ENCODE measurements at regions not wholly inside any gene's neighbourhood (a gene's known extent, or its start where the extent isn't known, plus 50 kb on each side); places are given as distances from the start of the nearest gene placed in this dataset.

DNA sequence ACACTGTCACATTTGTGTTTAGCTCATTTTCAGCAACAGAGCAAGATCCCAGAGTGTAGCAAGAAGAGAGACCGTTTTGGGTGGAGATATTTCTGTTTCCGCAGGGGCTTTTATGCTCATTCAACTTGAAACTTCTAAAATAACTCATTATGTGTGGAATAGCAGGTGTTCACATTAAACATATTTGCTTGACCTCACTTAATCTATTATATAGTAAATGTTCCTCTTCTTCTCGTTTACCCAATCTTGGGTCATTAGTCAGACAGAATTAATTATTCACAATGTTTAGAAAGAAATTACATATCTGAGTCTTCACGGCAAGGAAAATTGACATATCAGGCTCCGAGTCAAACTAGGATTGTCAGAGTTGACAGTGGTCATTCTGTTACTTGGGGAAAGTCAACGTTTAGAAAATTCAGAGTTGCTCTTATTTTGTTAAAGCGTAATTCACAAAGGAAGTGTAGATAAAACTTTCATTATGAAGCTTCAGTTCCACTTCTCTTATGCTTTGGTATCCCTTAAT, 222.9 kb downstream of the TPRG1 start:
- Histone ChIP-seq H3K4me3 (no peak overlapping the region), H3K9me3 (no peaks in the 10 kb centered on the region), H3K36me3 (ENCODE audit: low read depth) (no peaks in the 10 kb centered on the region), H3K4me1 (ENCODE audit: low read depth) (peaks cover 12% of the 10 kb centered on the region)
- ATAC-seq (no peak), DNase-seq (no peak)
- intact Hi-C loops (cut with DNase I, micrococcal nuclease), result no loop called here
- TF ChIP-seq, protein P1, sequence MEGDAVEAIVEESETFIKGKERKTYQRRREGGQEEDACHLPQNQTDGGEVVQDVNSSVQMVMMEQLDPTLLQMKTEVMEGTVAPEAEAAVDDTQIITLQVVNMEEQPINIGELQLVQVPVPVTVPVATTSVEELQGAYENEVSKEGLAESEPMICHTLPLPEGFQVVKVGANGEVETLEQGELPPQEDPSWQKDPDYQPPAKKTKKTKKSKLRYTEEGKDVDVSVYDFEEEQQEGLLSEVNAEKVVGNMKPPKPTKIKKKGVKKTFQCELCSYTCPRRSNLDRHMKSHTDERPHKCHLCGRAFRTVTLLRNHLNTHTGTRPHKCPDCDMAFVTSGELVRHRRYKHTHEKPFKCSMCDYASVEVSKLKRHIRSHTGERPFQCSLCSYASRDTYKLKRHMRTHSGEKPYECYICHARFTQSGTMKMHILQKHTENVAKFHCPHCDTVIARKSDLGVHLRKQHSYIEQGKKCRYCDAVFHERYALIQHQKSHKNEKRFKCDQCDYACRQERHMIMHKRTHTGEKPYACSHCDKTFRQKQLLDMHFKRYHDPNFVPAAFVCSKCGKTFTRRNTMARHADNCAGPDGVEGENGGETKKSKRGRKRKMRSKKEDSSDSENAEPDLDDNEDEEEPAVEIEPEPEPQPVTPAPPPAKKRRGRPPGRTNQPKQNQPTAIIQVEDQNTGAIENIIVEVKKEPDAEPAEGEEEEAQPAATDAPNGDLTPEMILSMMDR (IDR thresholded peaks at IDR 0.05), result no peak

DNA sequence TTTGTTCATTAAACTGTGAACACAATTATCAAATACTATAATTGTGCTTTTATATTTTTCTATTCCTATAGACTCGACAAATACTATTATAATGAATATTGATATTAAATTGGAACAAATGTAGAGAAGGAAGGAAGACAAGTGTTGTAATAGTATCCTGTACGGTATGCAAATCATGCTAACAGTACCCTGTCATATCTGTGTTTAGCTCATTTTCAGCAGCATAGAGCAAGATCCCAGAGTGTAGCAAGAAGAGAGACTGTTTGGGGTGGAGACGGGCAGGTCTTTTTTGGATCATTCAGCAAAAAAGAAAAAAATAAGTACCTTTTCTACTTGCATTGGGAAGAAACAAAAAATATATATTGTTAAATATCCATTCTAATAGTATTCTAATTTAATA, 224.1 kb downstream of the TPRG1 start:
- intact Hi-C loops (cut with DNase I, micrococcal nuclease), result no loop called here
- DNase-seq (no peak), ATAC-seq (no peak)
- TF ChIP-seq, protein P1 (IDR thresholded peaks at IDR 0.05), result no peak
- H3K4me1 ChIP-seq (ENCODE audit: low read depth), result peaks cover 12% of the 10 kb centered on the region
- H3K36me3 ChIP-seq (ENCODE audit: low read depth), result no peaks in the 10 kb centered on the region
- H3K9me3 ChIP-seq, result no peaks in the 10 kb centered on the region
- no peak overlapping the region for H3K4me3 ChIP-seq

DNA sequence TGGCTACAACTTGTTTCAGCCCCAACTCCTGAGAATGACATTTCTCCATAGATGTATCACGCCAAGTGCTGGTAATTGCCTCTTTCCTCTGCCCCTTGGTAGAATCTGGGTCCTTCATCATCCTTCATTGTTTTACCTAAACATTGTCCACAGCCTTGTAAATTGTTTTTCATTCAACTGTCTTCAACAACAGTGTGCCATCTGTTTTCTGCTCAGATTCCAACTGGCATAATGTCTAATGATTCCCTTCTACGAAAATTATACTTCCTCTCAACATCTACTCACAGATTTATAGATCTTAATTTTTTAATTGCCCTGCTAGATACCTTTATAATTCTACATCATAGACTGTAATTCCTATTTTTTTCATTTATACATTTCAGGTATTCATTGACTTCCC, 226.9 kb downstream of the TPRG1 start:
- DNase-seq (no peak), ATAC-seq (no peak)
- TF ChIP-seq, protein P1 (IDR thresholded peaks at IDR 0.05), result no peak
- no peaks in the 10 kb centered on the region for H3K9me3 ChIP-seq
- H3K4me1 ChIP-seq (ENCODE audit: low read depth), result peaks cover 8% of the 10 kb centered on the region
- no peaks in the 10 kb centered on the region for H3K36me3 ChIP-seq (ENCODE audit: low read depth)
- intact Hi-C loops (cut with DNase I, micrococcal nuclease), result no loop called here
- no peak overlapping the region for H3K4me3 ChIP-seq

DNA sequence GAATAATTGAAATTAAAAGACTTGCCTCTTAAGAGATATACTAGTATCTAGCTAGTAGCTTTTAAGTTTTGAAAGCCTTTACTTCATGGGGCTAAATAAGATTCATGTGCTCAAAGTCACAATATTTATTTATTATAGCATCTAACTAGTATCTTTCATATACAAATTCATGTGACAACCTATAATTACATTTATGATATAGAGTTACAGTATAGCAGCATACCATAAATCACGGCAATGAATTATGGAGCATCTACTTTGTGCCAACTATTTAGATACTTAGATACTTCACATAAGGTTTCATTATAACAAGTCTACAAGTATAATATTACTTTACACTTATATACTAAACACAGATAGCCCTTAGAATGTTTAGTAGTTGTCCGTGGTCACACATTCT, 229.4 kb downstream of the TPRG1 start:
- ATAC-seq (no peak), DNase-seq (no peak)
- Histone ChIP-seq H3K4me1 (ENCODE audit: low read depth) (no peaks in the 10 kb centered on the region), H3K36me3 (ENCODE audit: low read depth) (no peaks in the 10 kb centered on the region), H3K4me3 (no peak overlapping the region), H3K9me3 (no peaks in the 10 kb centered on the region)
- TF ChIP-seq, protein P1 (IDR thresholded peaks at IDR 0.05), result no peak
- intact Hi-C loops (cut with DNase I, micrococcal nuclease), result no loop called here

DNA sequence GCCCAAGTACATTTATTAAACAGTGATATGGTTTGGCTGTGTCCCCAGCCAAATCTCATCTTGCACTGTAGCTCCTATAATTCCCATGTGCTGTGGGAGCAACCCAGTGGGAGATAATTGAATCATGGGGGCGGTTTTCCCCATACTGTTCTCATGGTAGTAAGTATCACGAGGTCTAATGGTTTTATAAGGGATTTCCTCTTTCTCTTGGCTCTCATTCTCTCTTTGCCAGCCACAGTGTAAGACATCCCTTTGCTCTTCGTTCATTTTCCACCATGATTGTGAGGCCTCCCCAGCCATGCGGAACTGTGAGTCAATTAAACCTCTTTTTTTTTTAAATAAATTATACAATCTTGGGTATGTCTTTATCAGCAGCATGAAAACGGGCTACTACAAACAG, 228.0 kb upstream of the TP63 start:
- Histone ChIP-seq H3K4me3 (no peak overlapping the region), H3K4me1 (ENCODE audit: low read depth) (no peaks in the 10 kb centered on the region), H3K9me3 (no peaks in the 10 kb centered on the region), H3K36me3 (ENCODE audit: low read depth) (no peaks in the 10 kb centered on the region)
- ATAC-seq, result no peak
- intact Hi-C loops (cut with DNase I, micrococcal nuclease), result no loop called here
- no peak for DNase-seq
- TF ChIP-seq, protein P1 (IDR thresholded peaks at IDR 0.05), result no peak

DNA sequence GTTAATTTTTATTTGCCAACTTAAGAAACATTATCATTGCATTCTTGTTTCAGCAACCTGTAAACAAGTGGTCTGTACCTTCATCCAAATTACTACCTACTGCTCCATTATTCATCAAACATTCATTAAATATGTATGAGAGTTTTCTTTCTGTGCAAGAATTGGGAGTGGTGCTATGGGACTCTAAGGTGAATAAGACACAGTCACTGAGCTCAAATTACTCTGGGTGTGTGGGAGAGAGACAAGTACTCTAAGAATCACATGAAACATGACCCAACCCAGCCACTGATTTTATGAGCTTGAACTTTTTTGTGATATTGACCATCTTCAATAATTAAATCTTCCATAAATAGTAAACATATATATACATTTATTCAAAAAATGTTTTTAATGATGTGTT, 227.2 kb upstream of the TP63 start:
- Histone ChIP-seq H3K4me3 (no peak overlapping the region), H3K9me3 (no peaks in the 10 kb centered on the region), H3K4me1 (ENCODE audit: low read depth) (no peaks in the 10 kb centered on the region), H3K36me3 (ENCODE audit: low read depth) (no peaks in the 10 kb centered on the region)
- TF ChIP-seq, protein P1 (IDR thresholded peaks at IDR 0.05), result no peak
- DNase-seq, result no peak
- intact Hi-C loops (cut with DNase I, micrococcal nuclease), result no loop called here
- ATAC-seq, result no peak
